Heart left ventricle (tissue), 16 donors: ENCODE measurements at regions not wholly inside any gene's neighbourhood (a gene's known extent, or its start where the extent isn't known, plus 50 kb on each side); places are given as distances from the start of the nearest gene placed in this dataset.
"Not testable (repeated sequence)": the region's sequence is repeated elsewhere in the genome, so short reads cannot be mapped to it uniquely, and the experiment has no call there.

Experiments used
- ATAC-seq, 4 donors: fragments of 200-7000 bp; cut with Tn5 transposase; one replicate each; pipeline ENCODE4 v1.9.1; 2020 to 2022; ENCODE audit warnings: moderate library complexity in 4 of 4, mild to moderate bottlenecking in 3 of 4, moderate number of reproducible peaks in 1 of 4
- DNase-seq, 5 donors: peaks; one replicate each; pipeline ENCODE4 v3.0.0-alpha.2; 2020
- H3K27ac ChIP-seq, 12 donors: fragments of 200-600 bp; sonication (generic) in 4 of 12; one replicate each; pipeline versions ENCODE4 v1.5.0 to v1.8.0; 2016 to 2022; ENCODE audit warnings: mild to moderate bottlenecking in 2 of 12
- H3K27me3 ChIP-seq, 9 donors: fragments of 200-600 bp; sonication (generic) in 2 of 9; one replicate each; pipeline versions ENCODE4 v1.5.1 to v1.8.0; 2016 to 2022; ENCODE audit warnings: mild to moderate bottlenecking in 3 of 9
- H3K36me3 ChIP-seq, 9 donors: fragments of 200-600 bp; sonication (generic) in 2 of 9; one replicate each; pipeline versions ENCODE4 v1.5.0 to v1.8.0; 2018 to 2022; ENCODE audit warnings: mild to moderate bottlenecking in 2 of 9
- H3K4me1 ChIP-seq, 12 donors: fragments of 200-600 bp; sonication (generic) in 4 of 12; one replicate each; pipeline versions ENCODE4 v1.5.0 to v1.8.0; 2016 to 2022; ENCODE audit warnings: mild to moderate bottlenecking in 3 of 12
- H3K4me3 ChIP-seq, 12 donors: fragments of 200-600 bp; sonication (generic) in 4 of 12; one replicate each; pipeline versions ENCODE4 v1.5.0 to v1.8.0; 2017 to 2022; ENCODE audit warnings: mild to moderate bottlenecking in 9 of 12, moderate library complexity in 4 of 12
- H3K9me3 ChIP-seq, 12 donors: fragments of 200-600 bp; sonication (generic) in 4 of 12; one replicate each; pipeline versions ENCODE4 v1.5.0 to v1.8.0; 2016 to 2022; ENCODE audit warnings: mild to moderate bottlenecking in 1 of 12
- POLR2A ChIP-seq, 2 donors: fragments of 450-650 bp; IDR thresholded peaks; one replicate each; pipeline ENCODE4 v1.6.1; 2017; ENCODE audit warnings: antibody characterized with exemption in 2 of 2, mild to moderate bottlenecking in 2 of 2, moderate library complexity in 2 of 2
- WGBS, 4 donors: extraction: QIAGEN DNeasy Blood & Tissue Kit in 2 of 4; methylation state at CpG; one replicate each; pipeline versions ENCODE4 v1.1.5 to v1.1.7; 2013 to 2018; 5-methylcytosine and 5-hydroxymethylcytosine counted together
- intact Hi-C, 10 donors: fragments of 100-400 bp; cut with DNase I; formaldehyde crosslinking; loops; one replicate each; pipeline versions ENCODE4 v1.11.1 to v1.14.2; 2022
- TF ChIP-seq, protein P1 (sequence below), 12 donors: fragments of 200-600 bp; sonication (generic) in 4 of 12; IDR thresholded peaks; one replicate each; pipeline versions ENCODE4 v1.5.0 to v1.8.0; 2018 to 2022; ENCODE audit warnings: antibody characterized with exemption in 12 of 12, mild to moderate bottlenecking in 5 of 12
- donor health status: ischemic (EF 13 %, LVEDD 7.1; RV severe dilation, severe dysfunction).
- donor health status: healthy with polysubstance abuse.
- donor health status: DM: no; HTN: yes; CAD: no.
- donor health status: DM: no; HTN: no; CAD: no.
- donor health status: ischemic (EF 25% LVEDD 6.9; RV normal size, moderate dysfunction).
- donor health status: ischemic (EF 25% LVEDD 5.7; RV mildly dilated, moderate dysfunction).
- donor health status: healthy.
- donor health status: DM: yes; HTN: yes; CAD: no.
- donor health status: ischemic (EF 35%, LVEDD 5.7; RV mildly dilated, moderate dysfunction).
- donor health status: nonischemic (EF 11% LVEDD 7.7; RV severe dilation, severe dysfunction).
- donor health status: DM: yes; HTN: yes; CAD: no.
- donor health status: PGD.
- donor health status: ischemic (EF 29% LVEDD 5.4; RV normal size, mild dysfunction).
- donor health status: nonischemic (EF 23%, LVEDD 6.1; RV moderate dilation, normal function).

GRCh38 chr9:34862836-34863235 is 95.2 kb upstream of the PHF24 start:
- no peaks in the 10 kb centered on the region for H3K36me3 ChIP-seq
- peaks cover 0 to 36% (median 11%) of the 10 kb centered on the region in 12 donors for H3K9me3 ChIP-seq
- H3K27me3 ChIP-seq: peaks cover 0 to 5% (median 0%) of the 10 kb centered on the region in 9 donors
- intact Hi-C loops: loop anchor here in 2 of 10 donors (10.0 kb wide), 2 partner anchors 158 to 168 kb away; partner anchors contain the start of gene CCL19 (in 1 of the 2)
- no peak for ATAC-seq
- DNase-seq: no peak
- no peak overlapping the region for H3K27ac ChIP-seq
- H3K4me3 ChIP-seq: no peak overlapping the region
- no peak for TF ChIP-seq POLR2A (IDR thresholded peaks at IDR 0.05)
- TF ChIP-seq, protein P1, sequence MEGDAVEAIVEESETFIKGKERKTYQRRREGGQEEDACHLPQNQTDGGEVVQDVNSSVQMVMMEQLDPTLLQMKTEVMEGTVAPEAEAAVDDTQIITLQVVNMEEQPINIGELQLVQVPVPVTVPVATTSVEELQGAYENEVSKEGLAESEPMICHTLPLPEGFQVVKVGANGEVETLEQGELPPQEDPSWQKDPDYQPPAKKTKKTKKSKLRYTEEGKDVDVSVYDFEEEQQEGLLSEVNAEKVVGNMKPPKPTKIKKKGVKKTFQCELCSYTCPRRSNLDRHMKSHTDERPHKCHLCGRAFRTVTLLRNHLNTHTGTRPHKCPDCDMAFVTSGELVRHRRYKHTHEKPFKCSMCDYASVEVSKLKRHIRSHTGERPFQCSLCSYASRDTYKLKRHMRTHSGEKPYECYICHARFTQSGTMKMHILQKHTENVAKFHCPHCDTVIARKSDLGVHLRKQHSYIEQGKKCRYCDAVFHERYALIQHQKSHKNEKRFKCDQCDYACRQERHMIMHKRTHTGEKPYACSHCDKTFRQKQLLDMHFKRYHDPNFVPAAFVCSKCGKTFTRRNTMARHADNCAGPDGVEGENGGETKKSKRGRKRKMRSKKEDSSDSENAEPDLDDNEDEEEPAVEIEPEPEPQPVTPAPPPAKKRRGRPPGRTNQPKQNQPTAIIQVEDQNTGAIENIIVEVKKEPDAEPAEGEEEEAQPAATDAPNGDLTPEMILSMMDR (IDR thresholded peaks at IDR 0.05): no peak
- H3K4me1 ChIP-seq: peaks cover 0 to 10% (median 0%) of the 10 kb centered on the region in 12 donors

DNA sequence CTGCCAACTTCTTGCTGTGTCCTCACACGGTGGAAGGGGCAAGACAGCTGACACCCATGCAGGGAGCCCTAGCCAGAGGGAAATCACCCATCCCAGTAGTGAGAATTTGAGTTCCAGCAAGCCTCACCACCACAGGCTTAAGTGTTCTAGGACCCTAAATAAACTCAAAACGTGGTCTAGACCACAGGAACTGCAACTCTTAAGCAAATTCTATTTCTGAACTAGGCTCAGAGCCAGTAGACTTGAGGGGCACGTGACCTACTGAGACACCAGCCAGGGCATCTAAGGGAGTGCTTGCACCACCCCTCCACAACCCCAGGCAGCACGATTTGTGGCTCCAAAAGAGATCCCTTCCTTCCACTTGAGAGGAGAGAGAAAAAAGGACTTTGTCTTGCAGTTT is 96.0 kb upstream of the PHF24 start:
- TF ChIP-seq POLR2A (IDR thresholded peaks at IDR 0.05): no peak
- TF ChIP-seq, protein P1 (IDR thresholded peaks at IDR 0.05): no peak
- 15 to 27% (median 18%) methylated on average over 2 to 4 of the region's 4 CpGs for WGBS, 4 donors
- Histone ChIP-seq H3K27ac (no peak overlapping the region), H3K27me3 (peaks cover 0 to 5% (median 0%) of the 10 kb centered on the region in 9 donors), H3K9me3 (peaks cover 0 to 41% (median 11%) of the 10 kb centered on the region in 12 donors), H3K4me1 (peaks cover 0 to 2% (median 0%) of the 10 kb centered on the region in 12 donors), H3K36me3 (no peaks in the 10 kb centered on the region), H3K4me3 (no peak overlapping the region)
- ATAC-seq: no peak
- intact Hi-C loops: loop anchor here in 2 of 10 donors (10.0 kb wide), 2 partner anchors 157 to 167 kb away; partner anchors contain the start of gene CCL19 (in 1 of the 2)
- DNase-seq: no peak

DNA sequence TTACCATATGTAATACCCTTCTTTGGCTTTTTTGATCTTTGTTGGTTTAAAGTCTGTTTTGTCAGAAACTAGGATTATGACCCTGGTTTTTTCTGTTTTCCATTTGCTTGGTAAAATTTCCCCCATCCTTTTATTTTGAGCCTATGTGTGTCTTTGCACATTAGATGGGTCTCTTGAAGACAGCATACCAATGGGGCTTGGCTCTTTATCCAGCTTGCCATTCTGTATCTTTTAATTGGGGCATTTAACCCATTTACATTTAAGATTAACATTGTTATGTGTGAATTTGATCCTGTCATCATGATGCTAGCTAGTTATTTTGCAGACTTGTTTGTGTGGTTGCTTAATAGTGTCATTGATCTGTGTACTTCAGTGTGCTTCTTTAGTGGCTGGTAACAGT is 103.1 kb upstream of the PHF24 start:
- intact Hi-C loops, H3K27me3 ChIP-seq, H3K36me3 ChIP-seq, H3K4me3 ChIP-seq, DNase-seq, H3K4me1 ChIP-seq, ATAC-seq, H3K27ac ChIP-seq: not testable (repeated sequence)
- H3K9me3 ChIP-seq: peaks cover 0 to 47% (median 17%) of the 10 kb centered on the region in 12 donors

GRCh38 chr9:34830068-34830467 is 120.1 kb upstream of the CCL21 start:
- H3K4me3 ChIP-seq: no peak overlapping the region
- intact Hi-C loops: no loop called here
- H3K27ac ChIP-seq: no peak overlapping the region
- DNase-seq (no peak), ATAC-seq (no peak)
- WGBS, 4 donors: 76 to 92% (median 88%) methylated on average over 1 of the region's 1 CpG
- no peak for TF ChIP-seq POLR2A (IDR thresholded peaks at IDR 0.05)
- TF ChIP-seq, protein P1 (IDR thresholded peaks at IDR 0.05): no peak
- H3K27me3 ChIP-seq: no peaks in the 10 kb centered on the region
- H3K9me3 ChIP-seq: no peaks in the 10 kb centered on the region
- no peaks in the 10 kb centered on the region for H3K36me3 ChIP-seq
- no peaks in the 10 kb centered on the region for H3K4me1 ChIP-seq

GRCh38 chr9:34826999-34827538 is 117.1 kb upstream of the CCL21 start:
- H3K4me3 ChIP-seq: no peak overlapping the region
- DNase-seq: no peak
- no peaks in the 10 kb centered on the region for H3K27me3 ChIP-seq
- ATAC-seq: no peak
- no peak overlapping the region for H3K27ac ChIP-seq
- no peaks in the 10 kb centered on the region for H3K36me3 ChIP-seq
- H3K9me3 ChIP-seq: no peaks in the 10 kb centered on the region
- intact Hi-C loops: no loop called here
- TF ChIP-seq, protein P1 (IDR thresholded peaks at IDR 0.05): no peak
- TF ChIP-seq POLR2A (IDR thresholded peaks at IDR 0.05): no peak
- H3K4me1 ChIP-seq: no peaks in the 10 kb centered on the region
